HG03135 (cell line): ENCODE measurements at regions not wholly inside any gene's neighbourhood (a gene's known extent, or its start where the extent isn't known, plus 50 kb on each side); places are given as distances from the start of the nearest gene placed in this dataset.
"Not testable (repeated sequence)": the region's sequence is repeated elsewhere in the genome, so short reads cannot be mapped to it uniquely, and the experiment has no call there.

Experiments used
- ATAC-seq: cut with Tn5 transposase; IDR thresholded peaks from one replicate; pipeline ENCODE4 v1.9.1; 2021; ENCODE audit warnings: mild to moderate bottlenecking, moderate library complexity; ENCODE audit not compliant: unreplicated experiment

GRCh38 chr11:19628018-19628417 is 84.6 kb upstream of the NAV2 start:
- ATAC-seq = no peak

GRCh38 chr11:19627566-19627965 is 85.1 kb upstream of the NAV2 start:
- no peak for ATAC-seq

GRCh38 chr11:19625438-19625837 is 87.2 kb upstream of the NAV2 start:
- no peak for ATAC-seq

GRCh38 chr11:19617696-19618523 is 94.7 kb upstream of the NAV2 start:
- ATAC-seq = no peak

GRCh38 chr11:19615341-19616183 is 97.1 kb upstream of the NAV2 start:
- ATAC-seq = no peak

GRCh38 chr11:19614370-19614940 is 98.2 kb upstream of the NAV2 start:
- no peak for ATAC-seq

- not testable (repeated sequence) for ATAC-seq
Observed at GRCh38 chr11:19612025-19612424, 100.6 kb upstream of the NAV2 start.

- no peak for ATAC-seq
Observed at GRCh38 chr11:19607656-19608360, 104.8 kb upstream of the NAV2 start.

GRCh38 chr11:19606856-19607655 is 105.6 kb upstream of the NAV2 start:
- ATAC-seq = no peak

- no peak for ATAC-seq
Observed at GRCh38 chr11:19605520-19606371, 106.9 kb upstream of the NAV2 start.

- ATAC-seq = no peak
Observed at GRCh38 chr11:19604679-19605375, 107.8 kb upstream of the NAV2 start.

- ATAC-seq = no peak
Observed at GRCh38 chr11:19603771-19604170, 108.9 kb upstream of the NAV2 start.

- ATAC-seq = no peak
Observed at GRCh38 chr11:19602891-19603290, 109.7 kb upstream of the NAV2 start.

- no peak for ATAC-seq
Observed at GRCh38 chr11:19602406-19602805, 110.2 kb upstream of the NAV2 start.

GRCh38 chr11:19601235-19601634 is 111.4 kb upstream of the NAV2 start:
- ATAC-seq = no peak

- no peak for ATAC-seq
Observed at GRCh38 chr11:19599681-19600080, 113.0 kb upstream of the NAV2 start.

GRCh38 chr11:19598876-19599486 is 113.7 kb upstream of the NAV2 start:
- ATAC-seq = no peak

GRCh38 chr11:19598456-19598855 is 114.2 kb upstream of the NAV2 start:
- ATAC-seq = no peak
